Stimulated activated CD8-positive, alpha-beta memory T cell treated with anti-CD3 and anti-CD28 coated beads, Interleukin-2, amount 100 ng/mL, for 48 hours (primary cell): ENCODE measurements at regions not wholly inside any gene's neighbourhood (a gene's known extent, or its start where the extent isn't known, plus 50 kb on each side); places are given as distances from the start of the nearest gene placed in this dataset.
"Not testable (repeated sequence)": the region's sequence is repeated elsewhere in the genome, so short reads cannot be mapped to it uniquely, and the experiment has no call there.

Experiments
- DNase-seq, 2 donors: peaks; one replicate each; pipeline ENCODE4 v3.0.0-alpha.2; 2020; ENCODE audit warnings: low read depth in 2 of 2

DNA sequence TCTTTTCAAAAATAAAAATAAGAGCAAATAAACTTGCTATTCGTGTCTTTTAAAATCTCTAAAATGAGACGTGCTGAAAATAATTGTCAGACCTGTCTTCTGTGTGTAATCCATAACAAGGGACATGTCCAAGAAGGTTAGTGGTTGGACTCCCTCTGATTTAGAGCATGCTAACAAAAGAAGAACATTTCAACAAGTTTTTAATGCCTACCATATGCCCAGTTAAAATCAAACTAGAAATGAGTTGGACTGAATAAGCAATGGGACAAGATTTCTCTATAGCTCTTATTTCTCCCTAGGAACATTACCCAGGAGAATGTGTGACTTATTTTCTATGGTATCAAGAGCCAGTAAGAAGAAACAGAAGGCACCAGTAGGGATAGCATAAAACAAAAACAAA lies 689.7 kb upstream of the SOX9 start:
- no peak for DNase-seq

DNA sequence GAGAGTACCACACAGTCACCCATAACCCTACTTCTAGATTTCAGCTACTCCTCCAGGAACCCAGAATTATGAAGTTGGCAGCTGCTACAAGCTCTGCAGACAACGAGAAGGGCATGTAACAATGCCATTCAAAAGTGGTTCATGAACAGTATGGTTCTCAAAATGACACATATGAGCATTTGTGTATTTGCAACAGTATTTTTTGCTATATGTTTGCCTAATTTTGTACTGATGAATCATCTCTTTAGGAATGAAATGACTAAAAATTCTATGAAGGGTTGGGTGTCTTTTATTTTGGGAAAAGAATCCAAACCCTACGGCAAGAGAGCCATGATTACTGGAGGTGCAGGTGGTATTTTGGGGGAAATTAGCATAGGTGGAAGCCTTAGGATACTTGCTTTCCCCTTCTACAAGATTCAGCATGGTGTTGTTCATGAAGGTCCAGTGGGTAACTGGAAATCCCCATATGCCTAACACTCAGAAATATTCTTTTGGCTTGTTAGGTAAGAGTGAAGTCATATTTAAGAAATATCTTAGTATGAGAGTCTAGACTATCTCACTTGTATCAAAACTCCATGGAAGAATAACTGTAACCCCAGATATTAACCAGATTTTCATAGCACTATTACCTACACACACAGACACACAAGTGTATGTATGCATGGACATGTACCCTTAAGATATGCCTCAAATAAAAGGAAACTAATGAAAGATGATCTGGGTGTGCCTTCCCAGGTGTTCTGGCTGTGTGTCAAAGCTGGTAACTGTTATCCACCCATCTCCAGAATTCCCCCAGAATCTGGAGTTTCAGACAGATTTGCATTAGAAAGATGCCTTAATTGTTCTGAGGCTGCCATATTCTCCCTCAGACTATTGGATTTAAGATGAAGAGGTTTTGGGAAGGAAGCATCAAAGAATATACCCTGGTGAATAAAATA lies 688.2 kb upstream of the SOX9 start:
- no peak for DNase-seq

DNA sequence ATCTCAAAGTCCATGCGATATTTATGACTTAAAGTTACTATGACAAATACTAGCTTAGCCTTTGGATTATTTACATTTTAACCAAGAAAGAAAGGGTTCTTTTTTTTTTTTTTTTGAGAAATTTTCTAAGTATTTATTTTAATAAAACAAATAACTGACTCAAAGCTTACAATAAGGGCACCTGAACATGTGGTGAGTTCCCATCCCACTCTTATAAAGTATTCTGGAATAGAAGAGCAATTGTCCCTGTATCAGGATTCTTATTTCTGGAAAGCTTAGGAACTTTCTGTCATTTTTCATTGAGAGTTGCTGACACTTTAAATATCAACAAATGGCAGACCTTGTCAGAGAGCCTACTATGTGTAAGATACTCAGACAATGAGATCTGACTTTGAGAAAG lies 686.1 kb upstream of the SOX9 start:
- DNase-seq, result no peak

DNA sequence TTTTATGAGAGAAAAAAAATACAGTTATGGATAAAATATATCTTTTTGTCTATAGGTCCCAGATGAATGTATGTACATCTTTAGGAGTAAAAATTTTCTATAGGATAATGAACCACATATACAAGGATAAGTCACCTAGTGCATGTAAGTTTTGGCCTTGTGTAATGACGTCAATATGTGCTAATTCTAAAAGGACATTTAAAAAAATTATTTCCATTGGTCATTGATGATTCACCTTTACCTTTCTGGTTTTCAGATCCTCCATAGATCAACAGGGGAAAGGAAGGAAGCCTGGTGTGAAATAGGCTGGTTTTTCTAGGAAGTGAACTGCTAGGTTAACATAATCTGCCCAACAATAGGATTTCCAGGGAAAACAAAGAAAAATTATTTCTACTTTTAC lies 684.3 kb upstream of the SOX9 start:
- no peak for DNase-seq

DNA sequence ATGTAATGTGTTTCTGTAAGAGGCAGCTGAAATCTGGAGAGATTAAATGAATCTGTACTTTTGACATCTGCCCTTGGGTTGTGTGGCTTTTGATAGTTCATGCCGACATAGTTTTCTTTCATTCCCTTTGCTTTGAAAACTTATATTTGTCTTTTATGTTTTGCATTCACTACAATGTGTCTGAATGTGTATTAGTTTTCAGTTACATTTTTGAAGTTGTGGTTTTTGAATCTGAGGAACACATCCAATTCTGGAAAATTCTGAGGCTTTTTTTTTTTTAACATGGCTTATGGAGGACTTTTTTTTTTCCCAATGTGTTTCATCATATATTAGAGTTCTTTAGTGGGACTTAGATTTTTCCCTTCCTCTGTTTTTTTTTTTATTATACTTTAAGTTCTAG lies 683.7 kb upstream of the SOX9 start:
- no peak for DNase-seq

DNA sequence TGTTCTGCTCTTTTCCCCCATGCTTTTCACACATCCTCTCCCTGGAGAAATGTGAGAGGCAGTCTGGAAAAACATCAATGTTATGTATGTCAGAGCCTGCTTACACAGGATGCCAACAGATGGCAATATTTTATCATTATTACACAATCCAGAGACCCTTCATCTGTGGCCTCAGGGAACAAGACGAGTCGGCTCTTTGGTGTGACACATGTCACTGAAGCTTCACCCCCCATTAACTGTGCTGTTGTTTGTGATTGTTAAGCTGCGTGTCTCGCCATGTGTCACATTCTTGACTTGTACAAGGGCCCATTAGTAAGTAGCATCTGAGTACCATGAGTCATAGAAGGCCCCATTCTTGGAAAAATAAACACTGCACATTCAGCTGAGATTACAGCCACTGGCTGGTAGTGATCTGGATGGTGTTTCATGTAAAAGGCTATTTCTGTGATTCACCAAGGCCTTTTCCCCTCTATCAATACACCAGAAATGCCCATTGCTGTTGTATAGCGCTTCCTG lies 682.1 kb upstream of the SOX9 start:
- DNase-seq, result no peak

DNA sequence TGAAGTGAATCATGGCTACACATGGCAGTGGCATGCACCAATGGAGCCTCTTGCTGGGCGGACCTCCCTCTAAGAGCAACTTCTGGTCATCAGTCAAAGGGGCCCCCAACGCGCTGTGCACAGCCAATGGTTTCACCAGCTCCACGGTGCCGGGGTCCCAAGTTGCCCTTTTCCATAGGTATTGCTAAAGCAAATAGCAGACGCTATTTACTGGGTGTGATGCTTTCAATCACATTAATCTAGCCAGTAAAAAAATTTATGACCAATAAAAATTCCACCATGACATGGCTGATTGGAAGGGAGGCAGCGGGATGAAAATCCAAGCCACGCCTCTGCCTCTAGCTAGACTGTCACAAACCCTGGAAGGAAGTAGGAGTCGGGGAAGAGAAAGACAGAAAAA lies 680.3 kb upstream of the SOX9 start:
- DNase-seq, result no peak

DNA sequence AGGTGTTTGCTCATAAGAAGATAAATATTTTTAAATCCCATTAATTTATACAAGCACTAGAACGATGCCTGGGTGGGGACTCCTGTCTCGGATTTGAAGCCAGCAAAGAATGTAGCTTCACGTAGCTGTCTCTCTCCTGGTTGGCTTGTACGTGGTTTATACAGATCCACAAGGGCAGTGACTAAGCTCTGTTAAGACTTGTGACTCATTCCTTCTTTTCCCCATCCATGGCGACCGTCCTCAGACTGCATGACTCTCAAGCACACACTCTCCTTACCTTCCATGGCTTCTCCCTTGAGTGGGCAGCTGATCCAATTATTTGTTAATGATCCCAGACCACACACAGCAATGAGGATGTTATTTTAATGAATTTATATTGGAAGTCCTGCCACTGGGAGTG lies 679.7 kb upstream of the SOX9 start:
- no peak for DNase-seq

DNA sequence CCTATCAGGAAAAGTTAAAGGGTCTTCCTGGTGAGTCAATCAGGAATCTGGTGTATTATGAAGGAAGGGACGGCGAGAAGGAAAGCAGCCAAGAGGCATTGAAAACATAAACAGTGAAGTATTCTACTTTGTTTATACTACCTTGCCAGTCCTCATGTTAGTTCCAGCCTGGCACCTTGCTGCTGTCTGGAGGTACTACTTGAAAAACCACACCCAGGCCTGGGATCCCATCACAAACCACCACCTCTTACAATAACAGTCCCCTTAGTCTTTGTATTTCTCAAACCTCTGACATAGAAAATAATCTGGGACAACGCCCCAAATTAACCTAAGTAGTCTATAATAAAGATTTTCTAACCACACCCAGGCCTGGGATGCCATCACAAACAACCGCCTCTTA lies 676.7 kb upstream of the SOX9 start:
- DNase-seq, result no peak

DNA sequence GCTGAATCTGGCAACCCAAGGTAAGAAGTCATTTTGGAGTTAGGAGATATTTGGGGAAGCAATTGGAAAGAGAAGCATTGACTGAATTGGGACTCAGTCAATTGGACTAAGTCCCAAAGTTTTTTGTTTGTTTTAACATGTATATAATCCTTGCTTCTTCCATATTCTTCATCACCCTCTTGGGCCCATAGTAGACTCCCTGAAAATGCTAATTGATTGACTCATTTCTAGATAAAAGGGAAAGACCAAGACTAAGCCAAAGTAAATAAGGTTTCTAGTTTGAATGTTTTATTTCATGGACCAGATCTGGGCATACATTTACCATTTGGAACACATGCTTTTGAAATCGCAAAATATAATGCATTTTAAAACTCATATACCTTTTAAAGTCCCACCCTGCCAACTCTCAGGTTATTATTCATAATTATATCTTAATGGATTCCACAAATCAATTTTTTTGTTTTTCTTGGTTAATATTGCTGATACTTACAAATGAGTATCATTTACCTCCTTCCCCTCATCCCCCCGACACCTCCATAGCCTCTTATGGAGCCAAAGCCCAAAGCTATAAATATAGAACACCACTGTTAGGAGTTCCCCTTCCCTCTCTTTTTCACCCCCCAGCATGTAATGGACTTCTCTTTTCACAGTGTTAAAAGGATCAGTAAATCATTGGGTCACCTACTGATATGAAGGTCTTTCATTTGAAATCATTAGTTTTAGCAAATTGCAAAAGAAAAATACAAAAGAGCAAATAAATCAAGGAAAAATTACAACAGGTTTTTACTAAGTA lies 674.0 kb upstream of the SOX9 start:
- DNase-seq, result no peak

DNA sequence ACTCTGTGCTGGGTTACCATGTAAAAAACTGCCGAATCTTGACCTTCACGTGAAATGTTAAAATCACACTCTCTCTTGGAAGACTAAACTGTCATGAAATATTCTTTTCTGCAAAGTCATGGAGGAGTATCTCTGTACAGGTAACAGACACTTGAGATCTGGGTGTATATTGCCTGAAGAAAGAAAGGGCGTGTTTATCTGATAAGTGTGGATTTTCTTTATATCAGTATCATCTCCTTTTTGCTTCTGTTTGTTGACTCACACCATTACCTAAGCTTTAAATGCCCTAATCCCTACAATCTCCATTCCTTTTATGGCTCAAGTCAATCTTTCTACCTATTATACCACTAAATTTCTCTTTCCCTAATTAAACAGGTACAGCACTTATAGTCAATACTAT lies 673.2 kb upstream of the SOX9 start:
- DNase-seq, result no peak

DNA sequence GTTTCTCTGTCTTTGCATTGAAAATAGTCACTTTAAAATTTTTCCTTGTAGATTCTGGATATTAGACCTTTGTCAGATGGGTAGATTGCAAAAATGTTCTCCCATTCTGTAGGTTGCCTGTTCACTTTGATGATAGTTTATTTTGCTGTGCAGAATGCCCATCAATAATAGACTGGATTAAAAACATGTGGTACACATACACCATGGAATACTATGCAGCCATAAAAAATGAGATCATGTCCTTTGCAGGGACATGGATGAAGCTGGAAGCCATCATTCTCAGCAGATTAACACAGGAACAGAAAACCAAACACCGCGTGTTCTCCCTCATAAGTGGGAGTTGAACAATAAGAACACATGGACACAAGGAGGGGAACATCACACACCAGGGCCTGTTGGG lies 670.2 kb upstream of the SOX9 start:
- not testable (repeated sequence) for DNase-seq

DNA sequence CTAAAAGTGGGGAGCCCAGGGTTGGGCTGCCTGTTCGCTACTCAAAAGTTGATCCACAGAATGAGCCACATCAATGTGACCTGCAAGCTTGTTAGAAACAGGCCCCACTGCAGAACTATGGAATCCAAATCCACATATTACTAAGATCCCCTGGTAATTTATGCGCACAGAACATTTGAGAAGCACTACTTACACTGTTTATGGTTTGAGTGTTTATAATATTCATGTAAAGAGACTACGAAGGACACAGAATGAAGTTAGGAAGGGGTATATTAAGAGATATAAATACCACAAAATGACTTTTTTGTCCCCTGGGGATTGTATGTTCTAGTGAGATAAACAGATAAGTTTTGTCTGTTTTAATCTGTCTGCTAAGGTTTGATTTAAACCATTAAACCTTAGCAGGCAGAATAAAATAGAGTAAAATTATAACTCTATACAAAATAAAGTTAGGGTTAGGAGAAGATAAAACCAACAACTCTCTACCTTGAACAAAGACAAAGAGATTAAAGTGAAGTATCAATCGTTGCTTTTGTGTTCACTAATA lies 666.9 kb upstream of the SOX9 start:
- DNase-seq, result no peak

DNA sequence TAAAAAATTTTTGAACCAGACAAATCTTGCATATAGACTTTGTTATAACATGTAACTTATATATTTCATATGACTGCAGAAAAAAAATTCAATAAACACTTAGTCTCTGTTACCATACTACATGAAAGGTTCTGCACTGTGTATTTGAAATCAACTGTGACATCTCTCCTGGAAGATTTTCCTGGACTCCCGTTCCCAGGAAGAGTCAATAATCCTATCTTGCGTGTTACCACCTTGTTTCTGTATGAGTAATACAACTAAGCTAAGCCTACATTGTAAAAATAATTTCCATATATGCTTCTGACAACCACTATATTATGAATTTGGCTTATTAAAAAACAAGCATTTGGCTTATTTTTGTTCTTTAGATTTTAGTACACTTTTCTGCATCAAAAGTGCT lies 665.6 kb upstream of the SOX9 start:
- DNase-seq, result no peak

DNA sequence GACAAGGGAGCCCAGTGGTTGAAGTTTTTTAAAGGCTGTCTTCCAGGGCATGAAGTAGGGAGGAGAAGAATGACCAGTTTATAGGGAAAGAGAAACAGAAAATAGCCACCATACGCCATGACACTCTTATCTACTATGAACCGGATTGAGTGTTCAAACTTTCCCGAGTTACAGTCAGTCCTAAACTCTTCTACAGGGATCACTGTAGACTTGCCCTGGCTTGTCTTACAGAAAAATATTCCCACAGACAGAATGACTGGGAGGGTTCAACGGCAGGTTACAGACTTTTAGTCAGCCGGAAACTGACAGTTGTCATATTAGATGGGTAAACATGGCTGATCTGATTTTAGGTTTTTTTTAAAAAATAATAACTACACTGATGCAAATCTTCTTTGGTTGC lies 662.5 kb upstream of the SOX9 start:
- DNase-seq, result no peak

DNA sequence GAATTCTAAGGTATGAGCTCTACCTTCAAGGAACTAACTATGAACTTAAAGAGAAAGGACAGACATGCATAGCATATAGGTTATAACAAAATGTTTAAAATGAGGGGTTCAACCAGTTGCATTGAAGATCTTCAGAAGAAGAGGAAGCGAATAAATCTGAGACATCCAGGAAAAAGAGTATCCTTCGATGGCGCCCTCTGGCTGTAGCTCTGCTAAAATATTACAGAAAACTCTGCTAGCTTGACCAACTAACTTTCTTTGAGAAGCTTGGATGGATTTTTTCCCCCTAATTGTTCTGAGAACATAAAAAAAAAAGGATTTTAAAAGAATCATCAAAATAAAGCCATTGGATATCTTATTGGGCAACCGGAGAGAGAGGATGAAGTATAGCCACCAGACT lies 659.9 kb upstream of the SOX9 start:
- no peak for DNase-seq

DNA sequence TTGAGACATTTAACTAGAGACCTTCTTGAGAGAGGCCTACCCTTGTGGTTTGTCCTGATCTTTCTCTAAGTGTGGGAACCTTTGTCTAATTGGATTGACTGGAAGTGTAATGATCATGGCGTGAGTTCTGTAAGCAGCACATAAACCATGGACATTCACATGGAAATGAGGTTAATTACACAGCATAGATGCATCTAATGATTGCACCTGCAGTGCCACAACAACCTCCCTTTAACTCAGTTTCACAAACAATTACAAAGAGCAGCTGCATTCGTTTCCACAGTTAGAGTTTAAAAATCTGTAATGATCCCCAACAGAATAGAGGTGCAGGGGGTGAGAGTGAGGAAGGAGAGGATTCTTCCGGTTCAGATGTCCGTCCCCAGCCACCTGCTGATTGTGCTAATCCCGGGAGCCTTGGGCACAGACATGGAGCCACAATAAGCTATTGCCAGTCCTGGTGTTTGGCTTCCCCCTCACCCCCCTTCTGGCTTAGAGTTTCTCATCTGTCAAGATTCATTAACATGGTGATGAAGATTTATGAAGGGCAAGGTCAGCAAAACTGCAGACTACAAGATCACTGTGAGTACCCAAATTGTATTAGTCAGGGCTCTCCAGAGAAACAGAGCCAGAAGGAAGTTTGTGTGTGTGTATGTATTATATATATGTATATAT lies 659.2 kb upstream of the SOX9 start:
- no peak for DNase-seq

DNA sequence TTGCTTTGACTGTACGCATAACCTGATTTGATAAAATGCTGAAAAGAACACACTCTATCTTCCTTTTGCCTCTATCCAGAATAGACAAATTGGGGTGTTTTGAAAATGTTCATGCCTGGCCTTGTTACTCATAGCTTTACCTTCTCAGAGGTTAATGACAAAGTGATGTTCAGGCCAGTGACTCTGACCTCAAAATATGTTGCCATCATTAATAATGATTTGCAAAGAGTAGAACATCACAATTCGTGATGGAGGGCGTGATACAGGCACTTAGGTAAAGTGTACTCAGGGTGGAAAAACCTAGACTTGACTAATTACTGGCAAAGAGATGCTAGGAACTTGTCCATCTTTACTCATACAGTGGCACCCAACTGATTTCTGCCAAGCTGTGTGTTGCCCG lies 656.6 kb upstream of the SOX9 start:
- DNase-seq, result no peak

DNA sequence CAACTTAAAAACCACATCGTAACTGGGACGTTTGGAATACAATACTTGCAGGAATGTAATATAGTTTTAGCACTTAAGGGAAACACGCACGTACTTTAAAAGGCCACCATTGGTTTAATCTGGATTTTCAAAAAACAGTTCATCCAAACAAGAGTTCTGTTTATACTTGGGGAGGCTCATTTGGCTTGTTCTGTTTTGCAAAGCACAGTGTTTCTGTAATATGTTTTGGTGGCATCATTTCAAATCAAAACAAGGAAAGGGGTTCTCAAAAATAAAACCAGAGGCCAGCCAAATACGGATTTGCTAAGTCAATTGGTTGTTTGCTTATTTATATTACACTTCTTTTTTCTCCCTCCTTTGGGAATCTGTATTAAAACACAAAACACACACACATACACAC lies 656.1 kb upstream of the SOX9 start:
- no peak for DNase-seq

DNA sequence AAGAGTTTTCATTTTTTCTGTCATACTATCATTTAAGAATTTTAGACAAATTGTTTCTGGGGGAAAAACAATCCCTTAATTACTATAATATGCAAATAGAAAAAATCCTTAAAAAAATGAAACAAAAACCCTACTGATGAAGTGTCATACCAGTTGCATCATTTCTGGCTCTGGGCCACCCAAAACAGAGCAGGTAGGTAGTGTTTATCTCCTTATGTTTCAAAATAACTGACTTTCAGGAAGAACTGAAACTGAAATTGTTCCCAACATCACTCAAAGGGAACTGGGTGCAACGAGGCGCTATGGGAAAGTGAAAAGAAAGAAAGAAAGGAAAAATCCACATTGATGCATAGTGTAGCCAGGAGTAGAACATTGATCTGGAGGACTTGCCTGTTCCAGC lies 653.1 kb upstream of the SOX9 start:
- no peak for DNase-seq

DNA sequence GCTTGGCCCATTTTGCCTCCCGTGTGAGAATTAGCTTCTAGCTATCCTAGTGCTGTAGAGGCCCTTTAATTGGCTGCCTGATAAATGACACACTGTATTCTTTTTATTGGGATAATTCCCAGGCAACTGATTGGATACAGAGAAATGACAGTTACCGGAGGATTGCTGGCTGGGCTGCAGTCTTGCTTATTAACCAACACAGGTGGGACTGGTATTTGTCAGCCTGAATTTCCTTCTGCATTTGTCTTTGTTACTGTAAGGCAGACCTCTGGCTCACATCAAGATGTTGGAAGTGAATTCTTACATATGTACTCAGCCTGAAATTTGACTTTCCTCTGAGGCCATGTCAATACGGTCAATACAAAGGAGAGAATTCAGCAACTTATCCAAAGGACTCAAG lies 650.8 kb upstream of the SOX9 start:
- no peak for DNase-seq
